Gastrocnemius medialis (tissue), 4 donors: ENCODE measurements at regions not wholly inside any gene's neighbourhood (a gene's known extent, or its start where the extent isn't known, plus 50 kb on each side); places are given as distances from the start of the nearest gene placed in this dataset.

Source experiments
- CTCF ChIP-seq, 5 experiments: fragments of 450-650 bp in 3 of 5; fragments of 200-600 bp in 2 of 5; sonication (generic) in 2 of 5; IDR thresholded peaks in 4 of 5; conservative IDR thresholded peaks in 1 of 5; 1 replicate in 4 of 5; 2 replicates in 1 of 5; pipeline ENCODE4 v1.5.1; 2016 to 2019; ENCODE audit warnings: antibody characterized with exemption in 5 of 5, mild to moderate bottlenecking in 3 of 5, moderate library complexity in 3 of 5
- POLR2A ChIP-seq, 2 donors: fragments of 450-650 bp; IDR thresholded peaks; one replicate each; pipeline ENCODE4 v1.6.1; 2017; ENCODE audit warnings: antibody characterized with exemption in 2 of 2, mild to moderate bottlenecking in 2 of 2, moderate library complexity in 2 of 2

DNA sequence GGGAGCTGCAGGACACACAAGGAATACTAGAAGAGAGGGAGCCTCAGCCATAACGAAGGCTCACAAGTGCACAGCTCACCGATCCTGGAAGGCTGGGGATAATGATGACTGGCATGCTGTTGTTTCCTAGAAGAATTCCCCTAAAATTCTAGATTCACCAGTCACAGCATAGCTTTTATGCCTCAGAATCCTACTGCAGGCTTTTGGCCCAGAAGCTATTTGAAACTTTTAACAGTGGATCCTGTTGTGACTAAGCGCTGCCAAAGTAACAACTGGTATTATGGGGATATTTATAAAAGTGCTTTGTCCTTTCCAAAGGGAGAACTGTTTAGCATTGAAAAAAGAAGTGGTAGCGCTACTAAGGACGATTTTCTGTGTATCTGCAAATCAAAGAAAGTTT lies 214.1 kb upstream of the PELI2 start:
- TF ChIP-seq CTCF (IDR thresholded peaks at IDR 0.05 in 4 of 5, conservative IDR thresholded peaks at IDR 0.05 in 1 of 5) (no peak), POLR2A (IDR thresholded peaks at IDR 0.05) (no peak)
